Neural cell (in vitro differentiated cells): ENCODE measurements at regions not wholly inside any gene's neighbourhood (a gene's known extent, or its start where the extent isn't known, plus 50 kb on each side); places are given as distances from the start of the nearest gene placed in this dataset.

Experiments
- H2AFZ ChIP-seq: fragments of 200-600, 300-800 bp; sonication (generic), shearing (Covaris generic); 2 replicates; pipeline ENCODE4 v1.6.0; 2014; ENCODE audit warnings: low read depth, mild to moderate bottlenecking, antibody characterized with exemption, low read length, moderate library complexity
- H3F3A ChIP-seq: fragments of 200-600 bp; shearing (Covaris generic); 2 replicates; pipeline ENCODE4 v1.6.1; 2016; ENCODE audit warnings: mild to moderate bottlenecking, moderate library complexity, mixed read lengths, antibody characterized with exemption, low read length; ENCODE audit not compliant: insufficient read depth, poor library complexity, severe bottlenecking
- H3K27ac ChIP-seq: fragments of 200-600, 300-800 bp; sonication (generic), shearing (Covaris generic); 2 replicates; pipeline ENCODE4 v1.5.1; 2014; ENCODE audit warnings: mild to moderate bottlenecking, low read length, moderate library complexity
- H3K27me3 ChIP-seq: fragments of 300-800, 200-600 bp; sonication (generic), shearing (Covaris generic); 2 replicates; pipeline ENCODE4 v1.6.0; 2014; ENCODE audit warnings: mild to moderate bottlenecking, low read depth, low read length, moderate library complexity; ENCODE audit not compliant: insufficient read depth
- H3K36me3 ChIP-seq: fragments of 300-800, 200-600 bp; sonication (generic), shearing (Covaris generic); 2 replicates; pipeline ENCODE4 v1.5.1; 2014; ENCODE audit warnings: mild to moderate bottlenecking, antibody characterized with exemption, low read length, moderate library complexity; ENCODE audit not compliant: insufficient read depth
- H3K4me2 ChIP-seq: fragments of 300-800, 200-600 bp; sonication (generic), shearing (Covaris generic); 2 replicates; pipeline ENCODE4 v1.6.0; 2014; ENCODE audit warnings: mild to moderate bottlenecking, low read length
- H3K4me3 ChIP-seq: fragments of 300-800, 200-600 bp; sonication (generic), shearing (Covaris generic); 2 replicates; pipeline ENCODE4 v1.5.1; 2014; ENCODE audit warnings: mild to moderate bottlenecking, low read length, moderate library complexity
- H3K79me2 ChIP-seq: fragments of 200-600 bp; shearing (Covaris generic); replicated peaks from 2 replicates; pipeline ENCODE4 v1.6.0; 2014; ENCODE audit warnings: mild to moderate bottlenecking, low read length, moderate library complexity; ENCODE audit not compliant: insufficient read depth
- H3K9ac ChIP-seq: fragments of 300-800, 200-600 bp; sonication (generic), shearing (Covaris generic); 2 replicates; pipeline ENCODE4 v1.6.1; 2016; ENCODE audit warnings: mild to moderate bottlenecking, low read length, mixed read lengths
- H3K9me2 ChIP-seq: fragments of 200-600 bp; shearing (Covaris generic); 2 replicates; pipeline ENCODE4 v1.6.1; 2016; ENCODE audit warnings: mild to moderate bottlenecking, low read length, mixed read lengths; ENCODE audit not compliant: insufficient read depth
- H3K9me3 ChIP-seq: fragments of 200-600, 300-800 bp; sonication (generic), shearing (Covaris generic); 2 replicates; pipeline ENCODE4 v1.6.1; 2016; ENCODE audit warnings: mild to moderate bottlenecking, mixed run types, low read length, moderate library complexity, mixed read lengths
- H4K20me1 ChIP-seq: fragments of 200-600 bp; shearing (Covaris generic); 2 replicates; pipeline ENCODE4 v1.6.1; 2016; ENCODE audit warnings: mild to moderate bottlenecking, mixed run types; ENCODE audit not compliant: insufficient read depth
- EP300 ChIP-seq: fragments of 450-650 bp; conservative IDR thresholded peaks from 2 replicates; pipeline ENCODE4 v1.6.1; 2014; ENCODE audit warnings: antibody characterized with exemption, mild to moderate bottlenecking, moderate library complexity; ENCODE audit not compliant: poor library complexity, severe bottlenecking
- EZH2 ChIP-seq: fragments of 200-600, 300-800 bp; shearing (Covaris generic), sonication (generic); IDR thresholded peaks from 2 replicates; pipeline ENCODE4 v1.6.1; 2014; ENCODE audit warnings: antibody characterized with exemption, low read length, borderline replicate concordance, mild to moderate bottlenecking; ENCODE audit not compliant: insufficient read depth, poor library complexity, severe bottlenecking
- MXI1 ChIP-seq: fragments of 450-650 bp; conservative IDR thresholded peaks from 2 replicates; pipeline ENCODE4 v1.6.1; 2014; ENCODE audit warnings: antibody characterized with exemption, mild to moderate bottlenecking; ENCODE audit not compliant: poor library complexity, severe bottlenecking
- POLR2AphosphoS5 ChIP-seq: IDR thresholded peaks from 2 replicates; pipeline ENCODE4 v1.6.1; 2012
- RAD21 ChIP-seq: fragments of 450-650 bp; conservative IDR thresholded peaks from 2 replicates; pipeline ENCODE4 v1.6.1; 2014; ENCODE audit warnings: antibody characterized with exemption, mild to moderate bottlenecking, moderate library complexity
- SMC3 ChIP-seq: fragments of 450-650 bp; conservative IDR thresholded peaks from 2 replicates; pipeline ENCODE4 v1.6.1; 2014; ENCODE audit warnings: antibody characterized with exemption, mild to moderate bottlenecking, moderate library complexity; ENCODE audit not compliant: poor library complexity
- TAF1 ChIP-seq: IDR thresholded peaks from 2 replicates; pipeline ENCODE4 v1.6.1; 2012; ENCODE audit warnings: low read depth
- TF ChIP-seq, protein P1 (sequence below): fragments of 450-650 bp; IDR thresholded peaks from 2 replicates; pipeline ENCODE4 v1.5.1; 2014; ENCODE audit warnings: antibody characterized with exemption, mild to moderate bottlenecking, moderate library complexity; ENCODE audit not compliant: poor library complexity, severe bottlenecking
- TF ChIP-seq, protein P2 (sequence below): IDR thresholded peaks from 2 replicates; pipeline ENCODE4 v1.6.1; 2012; ENCODE audit warnings: borderline replicate concordance

DNA sequence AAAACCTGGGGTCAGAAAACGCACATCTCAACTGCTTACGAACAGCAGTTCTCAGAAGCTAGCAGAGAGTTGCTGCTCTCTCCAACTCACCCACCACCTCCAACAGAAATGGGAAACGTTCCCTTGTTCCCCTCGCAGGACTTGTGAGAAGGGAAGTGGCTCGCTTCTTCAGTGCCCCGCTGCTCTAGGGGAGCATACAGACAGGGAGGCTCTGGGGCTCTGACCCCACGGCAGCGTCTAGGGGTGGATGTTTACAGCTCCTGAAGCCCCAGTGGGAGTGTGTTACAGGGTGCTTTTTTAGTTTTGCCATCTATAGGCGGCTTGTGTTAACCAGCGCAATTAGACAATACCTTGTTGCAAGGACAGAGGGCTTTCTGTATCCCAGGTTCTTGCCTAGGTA, 267.7 kb upstream of the ACTBL2 start:
- Histone ChIP-seq H3K9me2 (no peaks in the 10 kb centered on the region), H3F3A (no peaks in the 10 kb centered on the region), H3K27me3 (no peaks in the 10 kb centered on the region), H3K4me3 (no peak overlapping the region), H3K27ac (no peak overlapping the region), H3K36me3 (no peaks in the 10 kb centered on the region), H3K9ac (no peak overlapping the region), H3K9me3 (no peaks in the 10 kb centered on the region), H3K4me2 (no peak overlapping the region), H4K20me1 (no peaks in the 10 kb centered on the region), H3K79me2 (no peaks in the 10 kb centered on the region), H2AFZ (no peak overlapping the region)
- no peak for TF ChIP-seq EP300
- TF ChIP-seq, protein P1, sequence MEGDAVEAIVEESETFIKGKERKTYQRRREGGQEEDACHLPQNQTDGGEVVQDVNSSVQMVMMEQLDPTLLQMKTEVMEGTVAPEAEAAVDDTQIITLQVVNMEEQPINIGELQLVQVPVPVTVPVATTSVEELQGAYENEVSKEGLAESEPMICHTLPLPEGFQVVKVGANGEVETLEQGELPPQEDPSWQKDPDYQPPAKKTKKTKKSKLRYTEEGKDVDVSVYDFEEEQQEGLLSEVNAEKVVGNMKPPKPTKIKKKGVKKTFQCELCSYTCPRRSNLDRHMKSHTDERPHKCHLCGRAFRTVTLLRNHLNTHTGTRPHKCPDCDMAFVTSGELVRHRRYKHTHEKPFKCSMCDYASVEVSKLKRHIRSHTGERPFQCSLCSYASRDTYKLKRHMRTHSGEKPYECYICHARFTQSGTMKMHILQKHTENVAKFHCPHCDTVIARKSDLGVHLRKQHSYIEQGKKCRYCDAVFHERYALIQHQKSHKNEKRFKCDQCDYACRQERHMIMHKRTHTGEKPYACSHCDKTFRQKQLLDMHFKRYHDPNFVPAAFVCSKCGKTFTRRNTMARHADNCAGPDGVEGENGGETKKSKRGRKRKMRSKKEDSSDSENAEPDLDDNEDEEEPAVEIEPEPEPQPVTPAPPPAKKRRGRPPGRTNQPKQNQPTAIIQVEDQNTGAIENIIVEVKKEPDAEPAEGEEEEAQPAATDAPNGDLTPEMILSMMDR = no peak
- TF ChIP-seq RAD21 = no peak
- no peak for TF ChIP-seq SMC3
- TF ChIP-seq, protein P2, sequence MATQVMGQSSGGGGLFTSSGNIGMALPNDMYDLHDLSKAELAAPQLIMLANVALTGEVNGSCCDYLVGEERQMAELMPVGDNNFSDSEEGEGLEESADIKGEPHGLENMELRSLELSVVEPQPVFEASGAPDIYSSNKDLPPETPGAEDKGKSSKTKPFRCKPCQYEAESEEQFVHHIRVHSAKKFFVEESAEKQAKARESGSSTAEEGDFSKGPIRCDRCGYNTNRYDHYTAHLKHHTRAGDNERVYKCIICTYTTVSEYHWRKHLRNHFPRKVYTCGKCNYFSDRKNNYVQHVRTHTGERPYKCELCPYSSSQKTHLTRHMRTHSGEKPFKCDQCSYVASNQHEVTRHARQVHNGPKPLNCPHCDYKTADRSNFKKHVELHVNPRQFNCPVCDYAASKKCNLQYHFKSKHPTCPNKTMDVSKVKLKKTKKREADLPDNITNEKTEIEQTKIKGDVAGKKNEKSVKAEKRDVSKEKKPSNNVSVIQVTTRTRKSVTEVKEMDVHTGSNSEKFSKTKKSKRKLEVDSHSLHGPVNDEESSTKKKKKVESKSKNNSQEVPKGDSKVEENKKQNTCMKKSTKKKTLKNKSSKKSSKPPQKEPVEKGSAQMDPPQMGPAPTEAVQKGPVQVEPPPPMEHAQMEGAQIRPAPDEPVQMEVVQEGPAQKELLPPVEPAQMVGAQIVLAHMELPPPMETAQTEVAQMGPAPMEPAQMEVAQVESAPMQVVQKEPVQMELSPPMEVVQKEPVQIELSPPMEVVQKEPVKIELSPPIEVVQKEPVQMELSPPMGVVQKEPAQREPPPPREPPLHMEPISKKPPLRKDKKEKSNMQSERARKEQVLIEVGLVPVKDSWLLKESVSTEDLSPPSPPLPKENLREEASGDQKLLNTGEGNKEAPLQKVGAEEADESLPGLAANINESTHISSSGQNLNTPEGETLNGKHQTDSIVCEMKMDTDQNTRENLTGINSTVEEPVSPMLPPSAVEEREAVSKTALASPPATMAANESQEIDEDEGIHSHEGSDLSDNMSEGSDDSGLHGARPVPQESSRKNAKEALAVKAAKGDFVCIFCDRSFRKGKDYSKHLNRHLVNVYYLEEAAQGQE = no peak
- TF ChIP-seq EZH2 = no peak
- no peak for TF ChIP-seq MXI1
- no peak for TF ChIP-seq POLR2AphosphoS5
- no peak for TF ChIP-seq TAF1

DNA sequence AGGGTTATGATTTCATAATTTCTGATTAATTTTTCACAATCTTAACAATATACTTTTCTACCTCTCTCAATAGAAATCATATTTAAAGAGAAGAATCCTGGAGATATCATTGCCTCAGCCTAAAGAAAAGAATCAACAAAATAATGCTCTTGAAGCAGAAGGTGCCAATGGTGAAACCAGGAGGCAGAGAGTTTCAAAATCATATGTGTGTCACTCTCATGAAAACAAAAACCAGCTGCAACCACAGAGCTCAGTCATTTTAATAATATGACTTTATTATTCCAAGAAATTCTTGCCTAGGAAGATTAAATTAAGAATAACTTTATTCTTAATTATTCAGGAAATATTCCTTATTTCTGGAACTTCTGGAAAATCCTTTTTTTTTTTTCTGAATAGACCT, 266.8 kb upstream of the ACTBL2 start:
- no peak overlapping the region for H3K27ac ChIP-seq
- H3K79me2 ChIP-seq = no peaks in the 10 kb centered on the region
- no peak overlapping the region for H3K4me2 ChIP-seq
- no peaks in the 10 kb centered on the region for H3K27me3 ChIP-seq
- no peak for TF ChIP-seq EZH2
- TF ChIP-seq MXI1 = no peak
- TF ChIP-seq POLR2AphosphoS5 = no peak
- no peak for TF ChIP-seq RAD21
- TF ChIP-seq, protein P1 = no peak
- TF ChIP-seq EP300 = no peak
- TF ChIP-seq TAF1 = no peak
- TF ChIP-seq SMC3 = no peak
- TF ChIP-seq, protein P2 = no peak
- H3K9ac ChIP-seq = no peak overlapping the region
- H4K20me1 ChIP-seq = no peaks in the 10 kb centered on the region
- H3F3A ChIP-seq = no peaks in the 10 kb centered on the region
- H3K9me2 ChIP-seq = no peaks in the 10 kb centered on the region
- H2AFZ ChIP-seq = no peak overlapping the region
- H3K36me3 ChIP-seq = no peaks in the 10 kb centered on the region
- no peaks in the 10 kb centered on the region for H3K9me3 ChIP-seq
- no peak overlapping the region for H3K4me3 ChIP-seq
